Type B pancreatic cell (in vitro differentiated cells): ENCODE measurements at regions not wholly inside any gene's neighbourhood (a gene's known extent, or its start where the extent isn't known, plus 50 kb on each side); places are given as distances from the start of the nearest gene placed in this dataset.

Experiments used
- DNase-seq: peaks from one replicate; pipeline ENCODE4 v3.0.0; 2021; ENCODE audit warnings: mixed read lengths; ENCODE audit not compliant: unreplicated experiment; ENCODE audit errors: extremely low spot score
- H3K27ac Mint-ChIP-seq: 2 replicates; pipeline ENCODE4 v1.8.0; 2021; ENCODE audit warnings: mild to moderate bottlenecking, mixed read lengths
- H3K27me3 Mint-ChIP-seq: 2 replicates; pipeline ENCODE4 v1.8.0; 2021; ENCODE audit warnings: mixed read lengths
- H3K36me3 Mint-ChIP-seq: 2 replicates; pipeline ENCODE4 v1.8.0; 2021; ENCODE audit warnings: mixed read lengths
- H3K4me1 Mint-ChIP-seq: one replicate; pipeline ENCODE4 v1.8.0; 2021; ENCODE audit warnings: mixed read lengths; ENCODE audit not compliant: unreplicated experiment
- H3K4me3 Mint-ChIP-seq: 2 replicates; pipeline ENCODE4 v1.8.0; 2021; ENCODE audit warnings: mild to moderate bottlenecking, mixed read lengths
- H3K9me3 Mint-ChIP-seq: 2 replicates; pipeline ENCODE4 v1.8.0; 2021; ENCODE audit warnings: mixed read lengths
- CTCF ChIP-seq: fragments of 200-600 bp; sonication (generic); conservative IDR thresholded peaks from 2 replicates; pipeline ENCODE4 v1.5.0; 2021; ENCODE audit warnings: antibody characterized with exemption, mild to moderate bottlenecking

- H3K4me3 Mint-ChIP-seq = no peak overlapping the region
- no peak for DNase-seq
- H3K9me3 Mint-ChIP-seq = peaks cover 7% of the 10 kb centered on the region
- no peaks in the 10 kb centered on the region for H3K36me3 Mint-ChIP-seq
- no peak overlapping the region for H3K27ac Mint-ChIP-seq
- TF ChIP-seq CTCF = no peak
- H3K27me3 Mint-ChIP-seq = peaks cover 3% of the 10 kb centered on the region
- peaks cover 4% of the 10 kb centered on the region for H3K4me1 Mint-ChIP-seq
Measured at GRCh38 chr6:125679128-125679527, 70.3 kb upstream of the HEY2 start.

DNA sequence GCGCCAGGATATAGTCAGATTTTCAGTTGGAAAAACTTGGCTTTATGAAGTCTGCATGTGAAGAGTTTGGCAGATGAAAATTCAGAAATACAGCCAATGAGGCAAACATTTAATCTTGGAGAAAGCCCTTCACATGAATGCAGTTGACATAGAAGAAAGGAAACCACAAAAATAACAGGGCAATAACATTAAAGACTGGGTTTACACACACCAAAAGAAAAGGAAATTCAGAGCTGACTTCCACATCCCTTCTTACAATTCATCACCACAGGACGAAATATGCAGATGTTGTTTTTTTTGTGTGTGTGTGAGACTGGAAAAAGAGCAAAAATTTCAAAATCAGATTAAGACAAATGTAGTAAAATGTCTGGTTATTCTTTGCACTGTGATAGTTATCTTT is 69.8 kb upstream of the HEY2 start:
- H3K36me3 Mint-ChIP-seq = no peaks in the 10 kb centered on the region

DNA sequence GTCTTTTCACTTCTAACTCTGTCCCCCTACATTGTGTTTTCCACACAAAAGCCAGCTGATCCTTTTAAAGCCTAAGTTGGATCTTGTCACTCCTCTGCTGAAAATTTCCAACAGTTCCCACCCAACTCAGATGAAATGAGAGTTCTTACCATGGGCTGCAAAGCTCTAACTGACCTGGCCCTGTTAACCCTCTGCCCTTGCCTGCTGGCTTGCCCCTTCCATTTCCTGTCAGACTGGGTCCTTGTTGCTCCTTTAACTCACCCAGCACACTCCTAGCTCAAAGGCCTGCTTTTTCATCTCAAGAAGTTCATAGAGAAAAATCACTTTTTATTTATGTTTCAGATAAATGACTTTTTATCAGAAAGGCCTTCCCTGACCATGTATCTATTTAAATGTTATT is 66.5 kb upstream of the HEY2 start:
- no peak overlapping the region for H3K27ac Mint-ChIP-seq
- no peak overlapping the region for H3K4me3 Mint-ChIP-seq
- DNase-seq = no peak
- no peaks in the 10 kb centered on the region for H3K36me3 Mint-ChIP-seq
- no peaks in the 10 kb centered on the region for H3K27me3 Mint-ChIP-seq
- no peaks in the 10 kb centered on the region for H3K4me1 Mint-ChIP-seq
- no peak for TF ChIP-seq CTCF
- H3K9me3 Mint-ChIP-seq = peaks cover 5% of the 10 kb centered on the region

More for the DNA sequence above, 69.8 kb upstream of the HEY2 start:
- DNase-seq = no peak
- Mint-ChIP-seq H3K27me3 (peaks cover 3% of the 10 kb centered on the region), H3K27ac (no peak overlapping the region), H3K9me3 (peaks cover 7% of the 10 kb centered on the region), H3K4me1 (peaks cover 4% of the 10 kb centered on the region), H3K4me3 (no peak overlapping the region)
- no peak for TF ChIP-seq CTCF

DNA sequence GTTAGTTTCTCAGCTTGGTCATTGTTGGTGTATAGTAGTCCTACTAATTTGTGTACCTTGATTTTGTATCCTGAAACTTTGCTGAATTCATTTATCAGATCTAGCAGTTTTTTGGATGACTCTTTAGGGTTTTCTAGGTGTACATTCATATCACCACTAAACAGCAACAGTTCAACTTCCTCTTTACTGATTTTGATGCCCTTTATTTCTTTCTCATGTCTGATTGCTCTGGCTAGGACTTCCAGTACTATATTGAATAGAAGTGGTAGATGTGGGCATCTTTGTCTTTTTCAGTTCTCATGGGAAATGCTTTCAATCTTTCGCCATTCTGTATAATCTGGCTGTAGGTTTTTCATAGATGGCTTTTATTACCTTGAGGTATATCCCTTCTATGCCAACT is 61.3 kb upstream of the HEY2 start:
- no peaks in the 10 kb centered on the region for H3K27me3 Mint-ChIP-seq
- peaks cover 9% of the 10 kb centered on the region for H3K9me3 Mint-ChIP-seq
- H3K27ac Mint-ChIP-seq = no peak overlapping the region
- no peak for DNase-seq
- no peak for TF ChIP-seq CTCF
- no peak overlapping the region for H3K4me3 Mint-ChIP-seq
- H3K36me3 Mint-ChIP-seq = no peaks in the 10 kb centered on the region
- H3K4me1 Mint-ChIP-seq = no peaks in the 10 kb centered on the region

DNA sequence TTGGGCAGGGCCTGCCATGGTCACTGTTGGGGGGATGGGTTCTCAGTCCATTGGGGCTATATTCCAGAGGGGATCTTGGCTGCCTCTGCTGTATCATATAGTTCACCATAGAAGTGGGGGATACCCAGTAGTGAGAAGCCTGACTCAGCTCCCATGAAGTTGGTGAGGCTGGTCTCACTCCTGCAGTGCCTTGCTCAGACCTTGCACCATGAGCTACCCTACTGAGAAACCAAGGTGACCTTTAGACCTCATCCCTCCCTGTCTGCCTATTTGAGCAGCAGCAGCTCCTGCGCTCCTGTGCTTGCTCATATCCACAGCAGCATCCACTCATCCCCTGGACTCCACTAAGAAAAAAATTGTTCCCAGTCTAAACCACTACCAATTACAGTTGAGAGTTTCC is 56.0 kb upstream of the HEY2 start:
- Mint-ChIP-seq H3K36me3 (peaks cover 4% of the 10 kb centered on the region), H3K9me3 (peaks cover 10% of the 10 kb centered on the region), H3K27me3 (no peaks in the 10 kb centered on the region), H3K27ac (no peak overlapping the region), H3K4me3 (no peak overlapping the region), H3K4me1 (no peaks in the 10 kb centered on the region)
- no peak for TF ChIP-seq CTCF
- DNase-seq = no peak

GRCh38 chr6:125699591-125699990 is 49.8 kb upstream of the HEY2 start:
- Mint-ChIP-seq H3K9me3 (peaks cover 6% of the 10 kb centered on the region), H3K27me3 (peaks cover 9% of the 10 kb centered on the region), H3K4me1 (peaks cover 12% of the 10 kb centered on the region), H3K27ac (no peak overlapping the region), H3K4me3 (no peak overlapping the region), H3K36me3 (peaks cover 4% of the 10 kb centered on the region)
- no peak for TF ChIP-seq CTCF
- DNase-seq = no peak
